Activated CD8-positive, alpha-beta memory T cell treated with anti-CD3 and anti-CD28 coated beads for 48 hours (primary cell): ENCODE measurements at regions not wholly inside any gene's neighbourhood (a gene's known extent, or its start where the extent isn't known, plus 50 kb on each side); places are given as distances from the start of the nearest gene placed in this dataset.

Experiments used
- DNase-seq, 3 experiments: peaks; one replicate each; pipeline ENCODE4 v3.0.0-alpha.2; 2020; ENCODE audit warnings: low read depth in 2 of 3, low spot score in 2 of 3

DNA sequence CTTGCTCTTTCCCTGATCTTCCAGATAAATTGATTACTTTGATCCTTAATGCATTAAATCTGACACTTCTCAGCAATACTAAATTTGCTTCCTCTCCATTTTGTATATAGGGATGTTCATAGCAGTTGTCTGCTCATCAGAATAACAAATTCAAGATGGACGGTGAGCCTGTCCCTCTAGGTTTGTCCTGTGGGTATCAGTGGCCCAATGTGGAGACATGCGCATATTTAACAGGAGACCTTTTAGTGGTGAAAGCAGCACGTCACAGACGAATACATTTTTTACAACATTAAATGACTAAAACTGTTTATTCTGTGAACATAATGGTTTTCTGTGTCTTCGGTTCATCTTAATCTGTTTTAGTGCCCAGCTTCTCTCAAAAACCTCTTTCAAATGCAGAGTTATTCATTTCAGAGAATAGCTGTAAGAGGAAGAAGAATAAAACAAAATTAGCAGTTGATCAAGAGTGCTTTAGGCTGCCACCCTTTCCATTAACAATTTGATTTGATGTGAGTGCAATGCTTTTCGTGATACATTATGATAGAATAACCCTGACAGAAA lies 1970.4 kb upstream of the WWC1 start:
- no peak for DNase-seq

DNA sequence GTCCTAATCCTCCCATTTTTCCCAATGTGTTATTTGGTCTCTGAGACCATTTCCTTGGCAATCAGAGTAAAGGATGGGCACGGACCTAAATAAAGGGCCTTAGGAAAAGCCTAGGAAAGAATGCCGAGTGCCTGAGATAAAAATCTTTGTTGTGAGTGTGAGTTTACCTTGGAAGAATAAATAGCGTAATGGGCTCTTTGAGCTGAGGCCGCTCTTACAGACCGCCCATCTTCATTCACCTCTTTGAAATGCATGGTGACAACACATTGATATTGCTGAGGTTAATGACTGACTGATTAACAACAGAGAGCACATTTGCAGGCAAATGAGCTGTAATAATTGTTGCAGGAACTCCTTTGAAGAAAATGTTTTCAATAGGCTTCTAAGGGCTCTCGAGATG lies 1967.1 kb upstream of the WWC1 start:
- no peak for DNase-seq

DNA sequence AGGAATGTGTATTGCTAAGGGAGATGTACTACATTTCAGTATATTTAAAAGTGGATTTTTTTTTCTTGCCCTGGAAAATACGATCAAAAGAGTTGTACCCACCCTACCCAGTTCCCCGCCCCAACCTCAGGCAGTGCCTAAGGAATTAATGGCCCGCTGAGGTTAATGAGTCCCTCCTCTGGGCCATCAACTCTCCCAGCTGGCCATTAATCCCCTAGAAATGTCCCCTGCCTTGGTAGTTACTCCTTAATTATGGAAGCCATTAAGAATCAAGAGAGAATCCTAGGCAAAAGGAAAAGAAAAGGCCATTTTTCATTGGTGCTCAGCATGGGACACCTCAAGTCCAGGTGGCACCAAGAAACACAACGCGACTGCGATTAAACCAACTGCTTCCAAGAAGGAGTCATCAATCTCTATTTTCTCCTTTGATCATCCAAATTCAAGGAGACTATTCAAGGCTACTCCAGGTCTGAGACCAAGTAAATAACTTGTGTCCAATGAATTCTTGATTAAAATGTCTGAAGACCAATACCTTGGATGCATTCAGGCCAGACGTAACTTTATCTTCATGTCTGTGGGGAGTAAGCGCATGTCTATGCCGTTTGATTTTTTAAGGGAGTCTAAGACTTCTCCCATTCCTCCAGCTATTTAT lies 1962.2 kb upstream of the WWC1 start:
- DNase-seq: no peak

DNA sequence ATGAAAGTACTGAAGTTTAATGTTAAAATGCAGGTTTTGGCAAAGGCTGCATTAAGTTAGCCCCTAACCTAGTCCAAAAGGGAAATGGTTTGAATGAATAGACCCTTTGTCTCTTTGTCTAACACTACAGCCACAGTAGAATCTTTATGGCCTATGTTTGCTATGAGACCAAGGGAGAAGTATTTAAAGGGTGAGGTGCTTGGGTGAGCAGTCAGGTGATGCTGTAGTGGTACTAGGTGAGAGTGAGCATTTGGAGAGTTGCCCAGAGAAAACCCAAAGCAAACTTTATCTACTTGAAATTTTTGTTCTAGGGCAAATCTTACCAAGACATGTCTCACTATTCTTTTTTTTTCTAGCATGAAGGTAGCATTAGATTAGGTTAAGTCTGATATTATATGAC lies 1961.4 kb upstream of the WWC1 start:
- no peak for DNase-seq

DNA sequence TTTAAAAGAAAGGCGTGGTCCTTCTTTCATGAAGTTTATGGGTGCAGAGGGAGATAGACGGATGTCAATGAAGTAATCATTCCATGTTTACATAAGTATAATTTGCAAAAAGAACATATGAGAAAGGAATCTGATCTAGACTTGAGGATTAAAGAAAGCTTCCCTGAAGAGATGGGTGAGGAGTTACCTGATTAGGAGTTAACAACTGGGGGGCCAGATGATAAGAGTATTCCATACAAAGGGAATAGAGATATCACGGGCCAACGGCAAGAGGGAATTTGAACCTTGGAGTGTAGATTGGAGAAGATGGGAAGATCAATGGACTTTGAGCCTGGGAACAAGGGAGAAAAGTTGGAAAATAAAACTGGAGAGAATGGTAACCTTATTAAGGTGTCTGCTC lies 1959.9 kb upstream of the WWC1 start:
- no peak for DNase-seq

DNA sequence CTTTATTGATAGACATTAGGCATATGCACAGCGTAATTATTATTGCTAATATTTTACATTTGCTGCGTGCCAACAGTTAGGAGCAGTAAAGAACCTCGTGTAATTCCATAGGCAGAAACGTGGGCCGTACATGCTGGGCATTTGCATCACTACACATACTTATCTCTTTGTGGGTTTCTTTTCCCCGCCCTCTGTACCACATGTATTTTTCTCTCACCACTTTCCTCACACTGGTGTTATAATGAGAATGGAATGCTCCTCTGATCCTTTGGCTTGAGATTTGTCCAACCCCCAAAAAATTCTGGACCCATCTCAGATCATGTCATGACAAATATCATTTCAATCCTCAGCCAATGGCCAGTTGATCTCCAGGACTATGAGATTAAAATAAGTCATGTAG lies 1952.6 kb upstream of the WWC1 start:
- DNase-seq: no peak

DNA sequence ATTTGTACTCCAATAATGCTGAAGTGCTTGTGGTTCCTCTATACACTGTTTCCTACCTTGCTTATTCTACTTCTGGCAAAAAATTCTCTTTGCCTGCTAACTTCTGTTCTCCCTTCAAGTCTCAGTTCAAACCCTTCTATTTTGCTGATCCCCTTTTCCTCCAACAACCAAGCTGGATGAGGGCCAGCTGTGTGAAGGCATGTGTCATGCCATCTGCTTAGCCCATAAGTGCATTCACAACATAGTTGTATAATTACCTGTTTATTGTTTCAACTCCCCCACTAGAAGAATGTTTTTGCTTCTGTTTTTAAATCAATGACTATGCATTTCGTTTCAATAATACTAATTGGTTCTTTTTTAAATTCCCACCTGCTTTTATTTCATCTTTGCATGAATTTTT lies 1951.4 kb upstream of the WWC1 start:
- no peak for DNase-seq

DNA sequence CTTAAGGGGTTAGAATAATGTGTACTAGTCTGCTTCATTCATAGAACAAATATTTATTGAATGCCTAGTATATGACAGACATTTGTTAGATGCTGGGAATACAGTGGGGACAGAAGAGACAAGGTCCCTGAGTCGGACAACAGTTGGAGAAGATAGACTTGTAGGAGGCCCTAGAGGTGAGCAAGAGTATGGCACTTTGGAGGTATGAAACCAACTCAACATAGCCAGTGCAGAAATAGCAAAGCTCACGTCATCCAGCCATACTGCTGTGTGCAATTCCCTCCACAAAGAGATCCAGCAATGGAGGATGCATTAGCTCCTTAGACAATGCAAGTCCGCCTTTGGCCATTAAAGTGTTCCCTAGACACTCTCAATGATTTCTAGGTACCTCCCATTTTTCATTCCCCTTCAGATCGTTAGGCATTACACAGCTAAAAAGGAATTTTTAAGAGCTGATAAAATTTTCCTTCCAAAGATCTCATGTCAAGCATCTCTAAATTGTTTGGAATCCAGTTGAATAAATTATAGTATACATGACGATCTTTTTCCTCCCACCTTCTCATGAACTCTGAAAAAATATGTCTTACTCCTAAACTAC lies 1949.6 kb upstream of the WWC1 start:
- no peak for DNase-seq

DNA sequence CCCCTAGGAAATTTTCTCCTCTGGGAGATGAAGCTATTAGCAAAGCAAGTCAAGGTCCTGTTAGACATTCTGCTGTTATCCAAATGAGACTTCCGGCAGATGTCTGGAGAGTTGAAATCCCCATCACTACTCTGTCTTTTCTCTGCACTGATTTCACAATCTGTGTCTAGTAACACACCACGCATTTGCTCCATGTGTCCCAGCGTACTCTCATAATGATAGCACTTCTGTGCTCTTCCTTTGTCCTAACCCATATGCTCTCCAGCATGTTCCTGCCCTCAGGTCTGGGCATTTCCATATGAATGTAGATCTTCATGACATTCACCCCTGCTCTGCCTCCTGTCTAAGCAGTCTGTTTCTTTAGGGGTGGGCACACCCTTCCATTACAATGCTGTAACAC lies 1949.0 kb upstream of the WWC1 start:
- no peak for DNase-seq

DNA sequence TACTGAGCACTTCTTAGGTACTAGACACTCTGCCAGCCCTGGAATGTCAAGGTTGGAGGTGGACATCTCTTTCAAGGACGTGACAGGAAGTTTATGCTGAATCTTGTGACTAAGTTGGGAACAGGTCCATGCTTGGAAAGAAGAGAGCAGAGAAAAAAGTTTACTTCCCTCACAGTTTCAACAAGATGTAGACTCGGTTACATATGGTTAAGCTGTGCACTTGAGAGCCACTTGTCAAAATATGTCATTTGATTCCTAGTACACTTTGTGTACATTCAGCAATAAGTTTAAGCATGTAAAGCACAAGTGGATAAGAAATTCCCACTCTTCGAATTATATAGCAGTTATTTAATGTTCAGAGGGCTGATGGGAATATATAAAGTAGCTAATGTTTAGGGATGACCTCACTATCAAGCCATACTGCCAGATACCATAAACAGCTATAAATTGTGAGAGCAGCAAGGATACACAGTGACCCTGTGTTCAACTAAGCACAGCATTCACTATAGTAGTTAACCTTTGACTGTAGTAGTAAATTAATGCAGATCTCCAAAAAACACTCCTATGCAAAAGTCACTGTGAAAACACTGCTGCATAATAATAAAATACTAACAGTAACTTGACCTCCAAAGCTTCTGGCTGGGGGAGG lies 1944.6 kb upstream of the WWC1 start:
- no peak for DNase-seq

DNA sequence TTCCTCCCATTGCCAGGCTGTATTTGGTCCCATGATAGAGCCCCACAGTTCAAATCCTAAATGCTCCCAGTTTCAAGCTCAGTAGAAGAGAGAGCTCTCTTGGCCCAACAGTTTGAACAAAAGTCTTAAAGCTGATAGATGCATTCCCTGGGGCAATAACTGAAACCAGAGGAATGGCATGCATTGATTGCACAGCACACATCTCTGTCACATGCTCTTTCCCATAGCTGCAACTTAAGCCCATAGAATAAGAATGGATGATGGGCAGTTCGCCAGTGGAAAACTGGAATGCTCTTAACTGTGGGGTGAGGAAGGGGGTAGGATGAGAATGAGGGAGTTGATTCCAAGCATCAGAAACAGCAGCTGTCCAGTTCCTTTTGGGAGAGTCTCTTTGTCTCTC lies 1942.4 kb upstream of the WWC1 start:
- no peak for DNase-seq

DNA sequence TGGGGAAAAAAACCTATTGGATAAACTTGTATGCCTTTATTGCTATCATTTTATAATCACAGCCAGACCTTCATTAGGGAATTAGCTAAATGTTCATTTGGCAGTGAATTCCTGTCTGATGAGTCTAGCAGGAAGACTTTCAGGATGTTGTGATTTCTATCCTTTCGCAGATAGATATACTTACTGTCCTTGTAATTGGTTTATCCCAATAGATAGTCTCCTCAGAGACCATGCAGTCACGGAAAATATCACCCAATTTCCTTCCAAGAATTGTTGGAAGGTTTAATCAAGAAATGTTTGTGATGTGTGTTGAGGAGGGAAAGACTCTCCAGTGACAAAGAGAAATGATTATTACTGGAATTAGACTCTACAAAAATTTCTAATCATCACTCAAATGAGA lies 1937.9 kb upstream of the WWC1 start:
- DNase-seq: no peak

DNA sequence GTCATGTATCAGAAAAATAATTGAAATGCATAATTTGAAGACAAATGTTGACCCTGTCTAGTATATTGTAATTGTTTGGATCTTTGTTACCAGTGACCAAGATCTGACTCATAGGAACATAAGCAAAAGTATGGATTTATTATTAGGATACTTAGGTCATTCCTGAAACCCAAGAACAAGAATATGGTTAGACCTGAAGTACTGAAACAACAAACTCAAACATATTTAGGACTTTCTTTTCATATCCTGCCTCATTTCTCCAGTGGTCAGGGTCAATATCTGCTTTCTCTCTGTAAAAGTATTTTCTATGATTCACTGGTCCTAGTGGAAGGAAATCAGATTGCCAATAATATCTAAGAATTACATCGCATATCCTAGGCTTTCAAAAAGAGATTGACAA lies 1937.1 kb upstream of the WWC1 start:
- DNase-seq: no peak

DNA sequence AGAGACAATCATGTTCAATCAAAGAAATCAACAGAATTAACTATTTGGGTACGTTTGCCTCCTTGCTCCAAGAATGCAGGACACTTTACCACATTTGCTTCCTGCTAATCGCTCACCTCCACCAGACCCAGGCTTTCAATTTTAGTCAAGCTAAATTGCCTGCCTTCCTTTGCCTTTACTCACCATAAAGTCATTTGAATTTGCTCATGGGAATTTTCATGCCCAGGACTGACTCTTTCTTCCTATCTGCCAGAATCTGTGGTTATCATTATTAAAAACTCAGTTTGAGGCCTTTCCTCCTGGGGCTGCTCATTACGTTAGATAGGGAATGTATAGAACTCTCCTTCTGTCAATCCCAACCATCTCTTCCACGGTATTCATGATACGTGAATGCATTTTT lies 1935.3 kb upstream of the WWC1 start:
- DNase-seq: no peak

DNA sequence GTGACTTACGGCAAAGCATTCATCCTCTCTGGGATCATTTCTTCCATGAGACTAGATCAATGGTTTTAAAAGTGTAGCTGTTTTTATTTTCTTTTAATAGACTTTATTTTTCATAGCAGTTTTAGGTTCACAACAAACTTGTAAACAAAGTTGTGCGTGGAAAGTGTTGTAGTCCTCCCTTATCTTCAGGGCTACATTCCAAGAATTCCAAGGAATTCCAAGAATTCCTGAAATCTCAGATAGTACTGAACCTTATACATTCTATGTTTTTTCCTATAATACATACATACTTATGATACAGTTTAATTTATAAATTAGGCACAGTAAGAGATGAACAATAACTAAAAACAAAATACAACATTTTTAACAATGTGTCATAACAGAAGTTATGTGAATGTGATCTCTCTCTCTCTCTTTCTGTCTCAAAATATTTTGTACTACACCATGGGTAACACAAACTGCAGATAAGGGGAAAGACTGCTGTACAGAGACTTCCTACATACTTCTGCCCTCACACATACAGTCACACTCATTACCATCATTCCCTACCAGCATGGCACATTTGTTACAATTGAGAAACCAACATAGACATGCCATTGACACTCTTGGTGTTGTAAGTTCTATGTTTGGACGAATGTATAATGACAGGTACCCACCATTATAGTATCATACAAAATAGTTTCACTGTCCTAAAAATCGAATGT lies 1933.2 kb upstream of the WWC1 start:
- no peak for DNase-seq

DNA sequence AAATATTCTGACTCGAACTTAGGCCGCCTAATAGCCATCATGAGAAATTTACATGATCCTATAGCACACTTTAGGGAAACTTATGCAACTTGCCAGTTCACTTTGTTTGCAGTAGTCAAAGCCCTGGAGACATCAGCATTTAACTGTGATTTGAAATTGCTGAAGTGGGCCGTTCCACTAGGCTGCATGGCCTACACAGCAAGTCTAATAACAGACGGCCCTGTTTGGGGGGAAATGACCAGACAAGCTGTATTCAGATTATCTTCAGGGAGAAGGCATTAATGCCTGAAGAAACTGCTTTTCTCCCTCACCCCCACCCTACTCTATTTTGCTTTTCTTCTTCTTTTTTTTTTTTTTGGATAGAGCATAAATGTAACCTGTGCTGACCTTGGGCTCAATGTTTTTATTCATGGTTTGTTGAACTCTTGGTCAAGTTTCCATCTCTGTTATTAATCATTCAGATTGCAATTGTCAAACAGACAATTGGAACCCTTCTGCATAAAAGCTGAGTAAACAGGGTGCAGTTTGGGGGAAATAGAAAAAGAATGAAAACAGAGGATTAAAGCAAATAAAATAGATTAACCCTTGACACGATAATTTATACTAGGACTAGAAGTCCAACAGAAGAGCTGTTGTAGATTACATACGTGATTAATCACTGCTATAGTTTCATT lies 1928.2 kb upstream of the WWC1 start:
- DNase-seq: no peak

DNA sequence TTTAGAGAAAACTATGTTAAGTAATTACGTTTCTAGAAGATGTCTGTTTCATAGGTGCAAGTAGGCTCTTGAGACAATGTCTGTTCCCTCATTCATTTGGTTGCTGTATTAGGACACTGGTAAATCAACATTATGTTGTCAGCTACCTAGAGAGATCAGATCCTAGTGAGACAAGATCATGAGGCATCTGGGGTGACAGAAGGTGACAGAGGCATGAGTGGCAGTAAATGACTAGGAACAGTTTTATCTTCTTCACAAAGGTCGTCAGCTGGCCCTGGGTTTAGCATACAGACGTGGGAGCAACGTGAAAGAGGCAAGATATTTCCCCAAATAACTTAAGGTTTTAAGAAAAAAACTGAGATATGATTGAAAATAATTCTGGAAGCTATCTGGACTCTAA lies 1926.3 kb upstream of the WWC1 start:
- no peak for DNase-seq

DNA sequence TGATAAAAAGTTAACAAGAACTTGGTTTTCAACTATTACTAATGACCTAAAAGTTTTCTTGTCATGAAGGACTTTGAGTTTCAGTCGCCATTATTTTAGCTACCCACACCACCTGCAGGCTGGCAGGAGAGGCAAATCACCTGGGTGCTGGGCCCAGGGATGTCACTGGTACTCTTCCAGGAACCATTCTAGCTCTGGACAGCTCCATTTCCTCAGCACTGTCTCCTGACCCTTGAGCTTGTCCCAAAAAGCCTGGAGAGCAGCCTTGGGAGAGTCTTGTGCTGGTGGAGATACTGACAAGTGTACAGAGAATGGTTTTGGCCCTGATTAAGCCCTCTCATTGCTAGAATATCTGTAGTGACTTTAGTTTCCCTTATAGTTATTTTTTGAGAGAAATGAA lies 1924.1 kb upstream of the WWC1 start:
- DNase-seq: no peak

DNA sequence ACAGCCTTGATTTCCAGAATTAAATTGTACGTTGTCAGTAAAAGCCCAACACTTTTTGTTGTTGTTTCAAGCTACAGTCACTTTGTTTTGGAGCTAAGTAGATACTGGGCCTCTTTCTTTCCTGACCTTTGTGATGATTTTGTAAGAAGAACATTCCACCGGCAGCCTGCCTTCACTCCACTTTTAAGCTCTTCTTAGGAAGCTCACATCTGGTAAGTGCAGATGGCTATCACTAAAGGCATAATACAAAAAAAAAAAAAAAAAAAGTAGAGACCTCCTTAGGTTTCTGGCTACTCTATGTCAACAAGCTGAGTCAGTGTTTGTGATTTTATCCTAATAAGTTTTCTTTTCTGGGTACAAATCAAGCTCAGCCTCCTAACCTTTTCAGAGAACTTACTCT lies 1922.1 kb upstream of the WWC1 start:
- DNase-seq: no peak

DNA sequence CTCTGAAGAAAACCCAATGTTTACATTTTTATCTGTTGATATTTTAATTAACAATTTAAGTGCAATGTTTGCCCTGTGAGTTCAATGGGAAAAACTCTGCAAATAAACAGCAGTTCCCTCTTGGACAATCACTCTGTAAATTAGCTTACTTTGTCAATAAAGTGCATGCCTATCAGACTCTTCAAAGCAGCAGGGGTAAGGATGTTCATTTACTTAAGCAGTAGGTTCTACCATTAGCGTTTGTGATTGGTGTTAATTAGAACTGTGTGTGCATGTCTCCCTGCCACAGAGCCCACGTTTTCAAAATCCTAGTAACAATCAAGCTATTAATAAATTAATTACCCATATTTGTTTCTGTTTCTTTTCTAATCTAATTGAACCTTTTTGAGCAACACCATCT lies 1921.6 kb upstream of the WWC1 start:
- DNase-seq: no peak

DNA sequence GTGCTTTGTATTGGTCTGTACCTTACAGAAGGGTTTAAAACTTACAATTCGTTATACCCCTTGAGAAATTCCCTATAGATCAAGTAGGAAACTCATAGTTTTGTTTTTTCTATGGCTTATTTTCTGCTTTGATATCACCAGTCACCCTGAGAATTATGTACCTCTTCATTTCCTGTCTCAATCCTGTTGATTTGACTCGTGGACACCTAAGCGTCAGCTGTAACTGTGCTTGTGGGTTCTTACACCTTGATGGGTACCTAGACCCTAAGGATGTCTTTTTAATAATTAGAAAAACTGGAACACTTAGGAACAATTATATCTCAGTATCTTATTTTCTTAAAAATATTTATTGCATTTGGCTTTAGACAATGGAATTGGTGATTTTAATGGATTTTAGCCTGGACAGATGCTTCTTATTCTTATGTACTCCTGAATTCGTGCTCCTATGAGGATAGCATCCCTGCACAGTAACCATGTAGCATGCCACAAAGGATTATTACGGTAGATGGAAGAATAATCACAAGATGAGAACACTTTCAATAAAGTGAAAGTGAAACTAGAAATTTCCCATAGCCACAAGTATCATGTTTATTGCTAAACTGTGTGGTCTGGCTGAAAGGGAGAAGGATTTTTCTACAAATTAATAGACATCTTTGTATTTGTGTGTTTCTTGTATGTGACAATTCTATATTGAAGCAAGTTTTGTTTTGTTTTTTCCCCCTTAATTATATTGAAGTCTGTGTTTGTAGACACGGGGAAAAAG lies 1920.3 kb upstream of the WWC1 start:
- no peak for DNase-seq
